Right renal pelvis (tissue), 4 donors: ENCODE measurements at regions not wholly inside any gene's neighbourhood (a gene's known extent, or its start where the extent isn't known, plus 50 kb on each side); places are given as distances from the start of the nearest gene placed in this dataset.
A peak's percentile ranks its signal among the peaks of the same experiment; 100 is the strongest.

Experiments
- DNase-seq, 4 donors: peaks; one replicate each; pipeline ENCODE4 v3.0.0-alpha.2; 2013; ENCODE audit warnings: low read depth in 4 of 4, low spot score in 3 of 4, missing footprints in 1 of 4

DNA sequence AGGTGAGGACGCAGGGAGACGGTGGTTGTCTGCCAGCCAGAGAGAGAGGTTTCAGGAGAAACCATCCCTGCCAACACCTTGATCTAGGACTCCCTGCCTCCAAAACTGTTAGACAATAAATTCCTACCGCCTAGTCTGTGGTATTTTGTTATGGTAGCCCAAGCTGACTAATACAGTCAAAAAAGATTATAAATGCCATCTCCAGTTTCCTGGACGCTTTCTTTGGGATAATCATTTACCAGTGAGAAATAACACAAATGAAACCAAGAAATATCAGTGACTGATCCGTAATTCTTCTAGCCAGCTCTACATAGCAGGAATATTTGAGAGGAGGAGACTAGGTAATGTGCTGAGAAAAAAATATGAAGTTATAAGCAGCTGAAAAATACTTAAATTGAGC, 707.8 kb upstream of the LMCD1 start:
- DNase-seq = no peak

DNA sequence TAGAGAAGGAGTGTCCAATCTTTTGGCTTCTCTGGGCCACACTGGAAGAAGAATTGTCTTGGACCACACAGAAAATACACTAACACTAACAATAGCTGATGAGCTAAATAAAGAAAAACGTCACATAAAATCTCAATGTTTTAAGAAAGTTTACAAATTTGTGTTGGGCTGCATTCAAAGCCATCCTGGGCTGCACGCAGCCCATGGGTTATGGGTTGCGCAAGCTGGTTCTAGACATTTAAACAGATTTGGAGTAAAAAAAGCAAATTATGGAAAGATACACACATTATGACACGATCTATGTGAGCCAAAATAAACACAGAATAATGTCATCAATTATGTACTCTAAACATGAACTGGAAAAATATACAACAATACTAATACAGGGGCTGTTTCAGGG, 703.3 kb upstream of the LMCD1 start:
- no peak for DNase-seq

DNA sequence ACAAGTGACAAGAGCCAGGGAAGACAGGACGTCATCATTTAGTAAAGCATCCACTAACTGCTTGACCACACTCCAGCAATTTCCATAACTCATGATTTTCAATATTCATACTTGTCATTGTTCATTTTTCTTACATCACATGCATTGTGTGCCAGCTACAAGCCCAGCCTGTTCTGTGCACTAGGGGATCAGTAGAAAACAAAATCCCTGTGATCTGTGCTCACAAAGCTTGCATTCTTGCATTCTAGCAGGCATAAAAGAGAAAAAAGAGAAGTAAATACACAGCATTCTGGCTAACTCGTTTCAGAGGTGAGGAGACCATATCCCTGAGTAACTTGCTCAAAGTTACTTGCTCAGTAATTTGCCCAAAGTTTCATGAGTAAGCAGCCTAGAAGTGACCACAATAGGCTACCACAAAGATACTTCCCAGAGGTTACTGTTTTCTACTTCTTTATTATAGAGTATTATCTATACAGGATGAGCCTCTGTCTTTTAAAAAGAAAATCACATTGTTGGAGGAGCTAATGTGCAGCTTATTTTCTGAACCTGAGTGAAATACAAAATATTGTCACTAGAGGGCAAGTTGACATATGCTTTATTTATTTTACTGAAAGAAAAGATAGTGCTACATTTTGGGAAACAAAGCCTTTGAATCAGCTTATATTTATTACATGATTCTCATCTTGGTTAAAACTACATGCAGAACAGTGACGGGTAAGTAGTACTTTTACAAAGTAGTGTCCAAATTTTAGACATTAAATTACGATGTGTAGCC, 701.4 kb upstream of the LMCD1 start:
- no peak for DNase-seq

DNA sequence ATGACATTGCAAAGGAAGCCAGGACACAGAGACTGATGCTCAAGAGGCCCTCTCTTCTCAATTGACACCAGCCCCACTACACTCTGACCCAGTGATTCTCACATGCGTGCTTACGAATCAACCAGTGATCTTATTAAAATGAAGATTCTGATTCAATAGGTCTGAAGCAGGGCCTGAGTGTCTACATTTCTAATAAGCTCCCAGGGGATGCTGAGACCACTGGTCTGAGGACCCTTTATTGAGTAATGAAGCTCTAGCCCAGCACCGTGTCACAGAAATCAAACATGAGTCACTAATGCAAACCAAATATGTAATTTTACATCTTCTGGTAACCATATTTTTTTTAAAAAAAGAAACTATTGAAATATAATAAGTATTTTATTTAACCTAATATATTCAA, 689.1 kb upstream of the LMCD1 start:
- DNase-seq = no peak

DNA sequence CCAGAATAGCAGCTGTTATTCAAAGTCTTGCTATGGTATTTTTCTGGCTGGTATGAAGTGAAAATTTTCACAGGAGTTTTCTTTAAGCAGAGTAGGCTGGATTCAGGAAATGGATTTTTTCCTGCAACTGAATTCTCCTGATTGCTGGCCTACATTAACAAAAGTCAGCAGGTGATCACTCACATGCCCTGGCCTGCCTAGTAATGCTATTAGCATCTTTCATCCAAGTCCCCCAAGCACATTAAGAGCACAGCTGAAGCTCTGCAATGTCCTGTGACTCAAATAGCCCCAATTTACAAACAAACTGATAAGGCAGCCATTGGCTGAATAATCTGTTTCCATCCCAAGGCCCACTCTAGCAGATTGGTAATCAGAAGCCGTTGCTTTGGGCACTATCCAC, 688.3 kb upstream of the LMCD1 start:
- no peak for DNase-seq

DNA sequence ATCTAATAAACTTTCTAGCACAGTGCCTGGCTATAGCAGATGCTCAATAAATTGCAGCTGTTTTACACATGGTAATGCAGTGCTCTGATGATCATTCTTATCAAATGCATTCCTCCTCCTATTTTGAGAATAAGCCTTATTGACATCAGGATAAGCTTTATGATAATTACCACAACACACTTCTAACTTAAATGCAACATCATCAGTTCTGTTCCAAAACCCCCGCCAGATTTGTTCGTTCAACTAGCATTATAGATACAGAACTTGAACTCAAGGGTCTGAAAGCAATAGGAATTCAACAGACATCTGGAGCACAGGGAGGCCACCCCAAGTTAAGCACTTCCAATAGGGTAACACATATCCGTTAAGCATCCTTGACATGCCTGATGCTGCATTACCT, 684.4 kb upstream of the LMCD1 start:
- no peak for DNase-seq

DNA sequence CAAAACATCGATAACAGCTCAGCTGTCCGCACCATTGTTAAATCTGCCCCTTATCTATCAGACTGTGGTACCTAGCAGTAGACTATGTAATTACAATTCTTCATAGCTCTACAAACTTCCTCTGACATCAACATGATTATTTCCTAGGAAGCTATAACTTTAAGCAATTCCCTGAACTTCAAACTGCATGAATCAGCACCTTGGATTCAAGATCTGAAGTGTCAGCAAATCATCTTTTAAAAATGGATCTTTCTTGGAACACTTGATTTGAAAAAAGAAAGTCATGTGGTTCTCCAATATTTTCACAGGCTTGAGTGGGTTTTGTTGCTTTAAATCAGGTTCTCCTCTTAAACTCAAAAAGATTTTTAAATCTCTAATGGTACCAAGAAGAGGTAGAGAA, 680.7 kb upstream of the LMCD1 start:
- no peak for DNase-seq

DNA sequence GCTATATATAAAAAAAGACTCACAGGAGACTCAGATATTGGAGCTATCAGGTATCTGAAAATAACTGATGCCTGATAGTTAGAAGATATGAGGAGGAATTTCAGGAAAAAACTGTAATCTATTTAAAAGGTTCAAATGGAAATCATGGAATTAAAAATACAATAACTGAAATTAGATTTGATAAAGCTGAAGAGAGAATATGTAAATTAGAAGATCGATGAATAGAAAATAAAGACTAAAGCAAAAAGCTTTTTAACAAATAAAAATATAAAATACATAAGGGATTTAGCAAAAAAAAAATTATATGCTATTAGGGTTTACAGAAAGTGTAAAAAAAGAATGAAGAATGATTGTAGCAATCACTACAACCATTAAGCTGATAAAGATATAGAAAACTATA, 679.8 kb upstream of the LMCD1 start:
- DNase-seq = no peak

DNA sequence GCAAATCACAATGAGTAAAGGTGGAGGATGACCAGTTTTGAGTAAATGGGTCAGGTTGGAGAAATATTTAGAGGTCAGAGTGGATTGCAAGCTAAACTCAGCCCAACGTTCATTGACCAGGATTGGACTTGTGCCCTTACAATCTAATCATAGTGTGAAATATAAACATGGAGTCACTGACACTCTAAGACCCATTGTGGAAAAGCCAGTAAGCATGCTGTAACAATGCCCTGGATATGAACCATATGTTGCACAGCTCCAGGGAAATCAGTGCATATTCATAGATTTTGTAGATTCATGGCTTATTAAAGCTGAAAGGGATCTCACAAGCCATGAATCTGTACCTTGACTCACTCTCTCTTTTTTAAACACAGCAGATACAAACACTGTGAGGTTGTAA, 660.2 kb upstream of the LMCD1 start:
- DNase-seq = peak in 3 of 4 donors; percentile 22 to 29 (median 28)

DNA sequence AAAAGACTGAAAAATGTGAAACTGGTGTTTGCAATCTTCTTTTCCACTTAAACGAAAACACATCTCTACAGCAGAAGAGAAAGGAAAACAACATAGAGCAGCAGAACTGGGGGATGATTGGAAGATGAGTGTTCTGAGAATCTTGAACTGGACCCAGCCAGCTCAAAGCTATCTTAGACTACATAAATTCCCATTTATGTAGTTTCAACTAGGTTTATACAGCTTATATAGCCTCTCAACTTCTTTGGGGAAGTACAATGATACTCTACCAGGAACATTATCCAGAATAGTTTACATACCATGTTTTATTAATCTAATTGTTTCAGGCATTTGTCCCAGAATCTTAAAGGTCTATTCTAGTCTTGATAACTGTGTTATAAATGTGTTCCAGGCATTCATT, 658.2 kb upstream of the LMCD1 start:
- DNase-seq = peak in 1 of 4 donors; percentile 2

DNA sequence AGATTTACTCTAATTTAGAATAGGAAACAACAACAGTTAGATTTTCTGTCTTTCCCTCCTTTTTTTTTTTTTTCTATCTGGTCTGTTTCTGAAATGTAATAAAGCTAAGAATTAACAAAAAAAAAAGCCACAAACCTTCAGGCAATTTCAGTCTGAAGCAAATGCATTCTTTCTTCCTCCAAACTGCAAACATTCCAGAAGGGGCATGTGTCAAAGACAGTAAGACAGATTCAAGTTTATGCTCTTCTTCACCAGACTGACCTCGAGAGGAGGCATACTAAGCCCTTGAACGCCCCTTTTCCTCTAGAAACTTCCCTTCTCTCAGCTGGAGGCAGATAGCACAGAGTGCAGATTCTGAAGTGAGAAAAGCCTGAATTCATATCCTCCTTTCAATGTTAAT, 654.6 kb upstream of the LMCD1 start:
- DNase-seq = no peak

DNA sequence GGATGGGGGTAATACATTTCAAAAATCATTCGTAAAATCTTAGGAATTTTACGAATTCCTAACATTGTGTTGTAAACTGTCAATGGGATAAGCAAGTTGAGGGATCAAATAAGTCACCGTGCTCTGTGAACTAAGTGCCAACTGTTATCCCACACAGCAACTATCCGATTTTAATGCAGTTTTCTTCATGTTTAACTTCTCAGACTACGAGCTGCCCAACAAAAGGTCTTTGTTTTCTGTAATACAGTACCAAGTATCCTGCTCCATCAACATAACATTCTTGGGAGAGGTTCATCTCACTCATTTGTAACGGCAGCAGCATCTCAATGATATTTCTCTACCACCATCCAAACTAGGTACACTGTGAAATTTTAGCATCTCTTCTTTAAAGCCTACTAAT, 654.1 kb upstream of the LMCD1 start:
- DNase-seq = no peak

DNA sequence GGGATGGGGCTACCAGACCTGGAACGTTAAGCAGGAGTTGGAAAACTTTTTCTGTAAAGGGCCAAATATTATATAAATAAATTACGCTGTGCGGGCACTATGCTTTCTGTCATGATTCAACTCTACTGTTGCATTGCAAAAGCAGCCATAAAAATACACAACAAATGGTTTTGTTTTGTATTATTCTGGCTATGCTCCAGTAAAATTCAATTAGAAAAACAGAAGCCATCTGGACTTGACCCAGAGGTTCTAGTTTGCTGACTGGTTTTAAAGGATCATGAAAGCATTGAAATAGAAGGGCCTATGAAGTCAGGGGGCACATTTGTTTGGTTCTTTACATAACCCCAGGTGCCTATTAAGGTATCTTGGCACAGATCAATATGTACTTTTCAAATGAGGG, 647.4 kb upstream of the LMCD1 start:
- DNase-seq = no peak

DNA sequence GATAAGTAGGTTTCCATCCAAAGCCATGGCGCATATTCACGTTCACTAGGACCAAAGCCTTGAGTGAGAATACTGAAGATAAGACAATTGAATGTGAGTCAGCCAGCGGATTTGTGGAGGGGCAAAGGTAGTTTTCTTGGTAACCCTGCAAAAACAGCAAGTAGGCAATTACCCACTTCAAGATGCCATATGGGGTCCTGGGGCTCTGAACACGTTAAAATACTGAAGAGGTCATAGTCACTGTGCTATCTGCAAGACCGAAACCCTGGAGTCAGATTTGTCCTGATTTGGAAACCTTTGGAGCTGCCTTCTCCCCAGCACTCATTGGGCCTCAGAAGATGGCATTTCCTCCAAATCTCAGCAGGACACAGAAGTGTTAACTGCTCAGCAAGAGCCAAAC, 646.9 kb upstream of the LMCD1 start:
- no peak for DNase-seq

DNA sequence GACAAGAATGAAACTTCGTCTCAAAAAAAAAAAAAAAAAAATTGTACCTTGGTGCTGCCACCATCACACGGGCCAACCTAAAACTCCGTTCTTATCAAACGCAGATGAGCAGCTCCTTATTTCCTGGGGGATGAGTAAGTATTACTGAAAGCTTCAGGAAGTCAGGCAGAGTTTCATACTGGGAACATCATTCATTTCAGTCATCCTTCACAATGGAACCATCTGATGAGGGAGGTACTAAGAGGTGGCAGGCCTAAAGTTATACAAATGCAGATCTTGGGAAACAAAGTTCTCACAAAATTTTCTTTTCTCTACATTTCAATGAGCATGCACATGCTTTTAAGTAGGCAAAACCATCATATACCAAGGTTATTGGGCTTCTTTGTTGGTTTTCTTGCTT, 636.0 kb upstream of the LMCD1 start:
- no peak for DNase-seq

DNA sequence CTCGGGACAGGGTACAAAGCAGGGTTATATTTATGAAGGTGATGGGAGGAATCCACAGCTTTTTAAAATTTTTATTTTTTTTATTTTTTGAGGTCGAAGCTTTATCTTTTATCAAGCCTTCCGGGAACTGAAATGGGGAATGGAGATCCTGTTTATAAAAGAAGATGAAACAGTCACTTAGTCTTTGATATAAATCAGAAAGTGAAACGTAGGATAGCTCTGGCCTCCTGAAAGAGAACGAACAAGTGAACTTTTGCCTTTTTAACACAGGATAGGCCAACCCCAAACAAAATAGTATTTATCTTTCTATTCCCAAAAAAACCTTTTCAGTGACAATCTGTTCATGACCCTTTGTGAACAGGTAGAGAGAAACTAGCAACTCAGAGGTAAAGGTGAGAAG, 634.0 kb upstream of the LMCD1 start:
- DNase-seq = no peak

DNA sequence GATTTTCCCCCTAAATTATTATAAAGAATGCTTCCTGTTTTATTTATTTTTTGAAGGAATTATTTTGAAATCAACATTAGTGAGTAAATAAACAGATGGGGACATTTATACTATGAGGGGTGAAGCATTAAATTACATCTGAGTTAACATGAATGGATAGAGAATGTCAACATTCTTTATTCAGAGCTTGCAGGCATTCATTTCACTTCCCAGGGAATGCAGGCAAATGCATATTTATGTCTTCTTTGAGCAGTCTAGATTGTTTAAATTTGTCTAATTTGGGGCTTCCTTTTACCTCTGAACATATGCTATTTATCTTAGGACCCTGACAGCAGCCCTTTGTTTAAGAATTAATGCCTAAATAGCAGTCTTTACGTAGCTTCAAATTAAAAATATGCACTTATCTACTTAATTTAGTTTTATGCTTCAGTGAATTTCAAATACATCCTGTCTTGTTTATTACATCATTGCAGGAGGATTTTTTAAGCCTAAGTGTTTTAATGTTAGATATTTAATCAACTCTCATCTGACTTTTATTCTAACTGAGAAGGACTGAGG, 630.5 kb upstream of the LMCD1 start:
- DNase-seq = no peak

DNA sequence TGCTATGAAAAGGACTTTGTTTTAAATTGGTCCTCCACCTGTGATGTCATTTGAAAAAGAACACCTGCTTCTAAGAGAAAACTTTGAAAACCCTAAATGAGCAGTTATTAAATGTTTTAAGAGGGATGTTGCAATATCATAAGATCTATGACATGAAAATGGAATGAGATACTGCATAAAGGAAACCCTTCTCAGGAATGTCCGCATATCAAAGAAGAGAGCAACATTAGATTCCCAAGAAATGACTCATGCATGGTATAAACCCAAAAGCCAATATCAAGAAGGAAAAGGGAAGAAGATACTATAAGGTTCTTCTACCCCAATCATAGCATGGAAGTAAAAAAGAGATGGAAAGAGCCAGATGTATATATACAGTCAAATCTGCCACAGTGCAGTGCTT, 627.5 kb upstream of the LMCD1 start:
- DNase-seq = no peak

DNA sequence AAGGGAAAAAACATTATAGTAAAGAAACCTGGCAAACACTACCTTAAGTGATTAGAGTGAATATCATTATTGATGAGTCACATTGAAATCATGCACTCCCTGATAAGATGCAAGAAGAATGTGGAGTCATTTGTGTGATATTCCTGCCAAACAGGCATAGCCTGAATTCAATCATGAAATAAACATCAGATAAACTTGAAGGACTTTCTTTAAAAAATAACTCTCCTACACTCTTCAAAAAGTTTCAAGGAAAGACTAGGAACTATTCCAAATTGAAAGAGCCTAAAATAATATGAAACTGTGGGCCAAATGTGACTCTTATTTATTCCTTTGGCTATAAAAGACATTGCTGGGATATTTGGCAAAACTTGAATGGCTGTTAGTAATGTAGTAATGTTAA, 625.7 kb upstream of the LMCD1 start:
- DNase-seq = no peak

DNA sequence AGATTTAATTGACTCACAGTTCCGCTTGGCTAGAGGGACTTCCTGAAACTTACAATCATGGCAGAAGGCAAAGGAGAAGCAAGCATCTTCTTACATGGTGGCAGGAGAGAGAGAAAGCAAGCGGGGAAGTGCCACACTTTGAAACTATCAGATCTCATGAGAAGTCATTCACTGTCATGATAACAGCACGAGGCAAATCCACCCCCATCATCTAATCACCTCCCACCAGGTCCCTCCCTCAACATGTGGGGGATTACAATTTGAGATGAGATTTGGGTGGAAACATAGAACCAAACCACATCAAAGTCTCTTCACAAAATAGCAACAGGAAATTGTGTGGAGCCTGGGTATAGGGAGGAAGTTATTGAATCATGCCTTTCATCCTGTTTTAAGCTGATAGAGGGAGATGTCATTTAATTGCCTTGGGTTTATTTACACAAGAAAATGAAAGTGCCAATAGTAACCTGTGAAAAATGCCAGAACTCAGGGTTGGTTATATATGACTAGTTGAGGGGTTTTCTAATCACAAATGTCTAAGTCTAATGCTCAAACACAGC, 624.8 kb upstream of the LMCD1 start:
- DNase-seq = no peak

DNA sequence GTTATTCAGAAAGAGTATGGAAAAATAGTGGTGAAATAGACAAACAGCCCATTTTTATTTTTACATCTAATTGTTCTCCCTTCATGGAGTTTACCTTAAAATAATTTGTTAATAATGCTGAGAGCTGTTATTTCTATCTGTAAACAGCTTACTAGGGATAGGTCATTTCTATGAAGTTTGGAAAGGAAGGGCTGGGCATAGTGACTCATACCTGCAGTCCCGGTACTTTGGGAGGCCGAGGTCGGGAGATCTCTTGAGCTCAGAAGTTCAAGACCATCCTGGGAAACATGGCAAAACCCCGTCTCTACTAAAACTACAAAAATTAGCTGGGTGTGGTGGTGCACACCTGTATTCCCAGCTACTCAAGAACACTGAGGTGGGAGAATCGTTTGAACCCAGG, 624.3 kb upstream of the LMCD1 start:
- no peak for DNase-seq

DNA sequence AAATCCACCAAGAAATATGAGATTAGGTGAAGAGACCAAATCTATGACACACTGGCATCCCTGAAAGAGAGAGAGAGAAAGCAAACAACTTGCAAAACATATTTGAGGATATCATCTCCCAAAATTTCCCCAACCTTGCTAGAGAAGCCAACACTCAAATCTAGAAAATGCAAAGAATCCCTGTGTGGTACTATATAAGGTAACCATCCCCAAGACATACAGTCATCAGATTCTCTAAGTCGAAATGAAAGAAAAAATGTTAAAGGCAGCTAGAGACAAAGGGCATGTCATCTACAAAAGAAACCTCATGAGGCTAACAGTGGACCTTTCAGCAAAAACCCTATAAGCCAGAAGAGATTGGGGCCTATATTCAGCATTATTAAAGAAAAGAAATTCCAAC, 622.1 kb upstream of the LMCD1 start:
- DNase-seq = no peak

DNA sequence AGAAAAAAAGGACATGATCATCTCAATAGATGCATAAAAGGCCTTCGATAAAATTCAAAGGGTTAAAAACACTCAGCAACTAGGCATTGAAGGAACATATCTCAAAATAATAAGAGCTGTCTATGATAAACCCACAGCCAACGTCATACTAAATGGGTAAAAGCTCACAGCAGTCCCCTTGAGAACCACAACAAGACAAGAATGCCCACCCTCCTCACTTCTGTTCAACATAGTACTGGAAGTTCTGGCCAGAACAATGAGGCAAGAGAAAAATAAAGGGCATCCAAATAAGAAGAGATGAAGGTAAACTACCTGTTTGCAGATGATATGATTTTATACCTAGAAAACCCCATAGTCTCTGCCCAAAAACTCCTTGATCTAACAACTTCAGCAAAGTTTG, 619.7 kb upstream of the LMCD1 start:
- no peak for DNase-seq
